ENCODE measurements at regions not wholly inside any gene's neighbourhood (a gene's known extent, or its start where the extent isn't known, plus 50 kb on each side); places are given as distances from the start of the nearest gene placed in this dataset.

GRCh38 chr3:106170636-106171035, 301.8 kb upstream of the CBLB start:
- no peaks in the 10 kb centered on the region for H3K9me3 Mint-ChIP-seq (ENCODE audit: unreplicated experiment)
- H3K27ac Mint-ChIP-seq (ENCODE audit: unreplicated experiment): no peak overlapping the region
- TF ChIP-seq CTCF (IDR thresholded peaks at IDR 0.05; ENCODE audit: partially characterized antibody, unreplicated experiment): no peak
- H3K36me3 Mint-ChIP-seq (ENCODE audit: unreplicated experiment): no peaks in the 10 kb centered on the region
- no peaks in the 10 kb centered on the region for H3K27me3 Mint-ChIP-seq (ENCODE audit: unreplicated experiment)
- H3K4me1 Mint-ChIP-seq (ENCODE audit: low read depth, unreplicated experiment): peaks cover 4% of the 10 kb centered on the region
- DNase-seq: no peak
- no peak overlapping the region for H3K4me3 Mint-ChIP-seq (ENCODE audit: unreplicated experiment)

GRCh38 chr3:106172101-106172500, 303.3 kb upstream of the CBLB start:
- Mint-ChIP-seq H3K9me3 (ENCODE audit: unreplicated experiment) (no peaks in the 10 kb centered on the region), H3K4me3 (ENCODE audit: unreplicated experiment) (no peak overlapping the region), H3K36me3 (ENCODE audit: unreplicated experiment) (no peaks in the 10 kb centered on the region), H3K4me1 (ENCODE audit: low read depth, unreplicated experiment) (peaks cover 4% of the 10 kb centered on the region), H3K27ac (ENCODE audit: unreplicated experiment) (no peak overlapping the region), H3K27me3 (ENCODE audit: unreplicated experiment) (no peaks in the 10 kb centered on the region)
- no peak for TF ChIP-seq CTCF (IDR thresholded peaks at IDR 0.05; ENCODE audit: partially characterized antibody, unreplicated experiment)
- DNase-seq: no peak

GRCh38 chr3:106172780-106173179, 304.0 kb upstream of the CBLB start:
- no peaks in the 10 kb centered on the region for H3K27me3 Mint-ChIP-seq (ENCODE audit: unreplicated experiment)
- DNase-seq: no peak
- H3K4me1 Mint-ChIP-seq (ENCODE audit: low read depth, unreplicated experiment): peaks cover 4% of the 10 kb centered on the region
- H3K4me3 Mint-ChIP-seq (ENCODE audit: unreplicated experiment): no peak overlapping the region
- no peaks in the 10 kb centered on the region for H3K9me3 Mint-ChIP-seq (ENCODE audit: unreplicated experiment)
- H3K36me3 Mint-ChIP-seq (ENCODE audit: unreplicated experiment): no peaks in the 10 kb centered on the region
- H3K27ac Mint-ChIP-seq (ENCODE audit: unreplicated experiment): no peak overlapping the region
- no peak for TF ChIP-seq CTCF (IDR thresholded peaks at IDR 0.05; ENCODE audit: partially characterized antibody, unreplicated experiment)

- no peaks in the 10 kb centered on the region for H3K27me3 Mint-ChIP-seq (ENCODE audit: unreplicated experiment)
- H3K4me1 Mint-ChIP-seq (ENCODE audit: low read depth, unreplicated experiment): no peaks in the 10 kb centered on the region
- no peak for DNase-seq
- no peak overlapping the region for H3K4me3 Mint-ChIP-seq (ENCODE audit: unreplicated experiment)
- TF ChIP-seq CTCF (IDR thresholded peaks at IDR 0.05; ENCODE audit: partially characterized antibody, unreplicated experiment): no peak
- no peaks in the 10 kb centered on the region for H3K9me3 Mint-ChIP-seq (ENCODE audit: unreplicated experiment)
- no peaks in the 10 kb centered on the region for H3K36me3 Mint-ChIP-seq (ENCODE audit: unreplicated experiment)
- no peak overlapping the region for H3K27ac Mint-ChIP-seq (ENCODE audit: unreplicated experiment)
Measured at GRCh38 chr3:106175276-106175675, 306.5 kb upstream of the CBLB start.

- H3K27ac Mint-ChIP-seq (ENCODE audit: unreplicated experiment): no peak overlapping the region
- no peak overlapping the region for H3K4me3 Mint-ChIP-seq (ENCODE audit: unreplicated experiment)
- no peaks in the 10 kb centered on the region for H3K4me1 Mint-ChIP-seq (ENCODE audit: low read depth, unreplicated experiment)
- no peak for TF ChIP-seq CTCF (IDR thresholded peaks at IDR 0.05; ENCODE audit: partially characterized antibody, unreplicated experiment)
- no peaks in the 10 kb centered on the region for H3K36me3 Mint-ChIP-seq (ENCODE audit: unreplicated experiment)
- H3K9me3 Mint-ChIP-seq (ENCODE audit: unreplicated experiment): no peaks in the 10 kb centered on the region
- H3K27me3 Mint-ChIP-seq (ENCODE audit: unreplicated experiment): no peaks in the 10 kb centered on the region
- no peak for DNase-seq
Measured at GRCh38 chr3:106176734-106177133, 307.9 kb upstream of the CBLB start.

Measured in glutamatergic neuron (in vitro differentiated cells).